C4-2B (cell line): ENCODE measurements at regions not wholly inside any gene's neighbourhood (a gene's known extent, or its start where the extent isn't known, plus 50 kb on each side); places are given as distances from the start of the nearest gene placed in this dataset.
"Not testable (repeated sequence)": the region's sequence is repeated elsewhere in the genome, so short reads cannot be mapped to it uniquely, and the experiment has no call there.

ENCODE experiments used
- H3K27ac ChIP-seq: fragments of 450-650 bp; 2 replicates; pipeline ENCODE4 v1.5.1; 2017
- CTCF ChIP-seq: fragments of 450-650 bp; conservative IDR thresholded peaks from 2 replicates; pipeline ENCODE4 v1.5.1; 2017; ENCODE audit warnings: mild to moderate bottlenecking
- ZFX ChIP-seq: fragments of 450-650 bp; IDR thresholded peaks from 2 replicates; pipeline ENCODE4 v1.6.1; 2017

GRCh38 chr4:84219656-84220055, 279.4 kb downstream of the NKX6-1 start:
- no peak overlapping the region for H3K27ac ChIP-seq
- TF ChIP-seq ZFX (no peak), CTCF (no peak)

DNA sequence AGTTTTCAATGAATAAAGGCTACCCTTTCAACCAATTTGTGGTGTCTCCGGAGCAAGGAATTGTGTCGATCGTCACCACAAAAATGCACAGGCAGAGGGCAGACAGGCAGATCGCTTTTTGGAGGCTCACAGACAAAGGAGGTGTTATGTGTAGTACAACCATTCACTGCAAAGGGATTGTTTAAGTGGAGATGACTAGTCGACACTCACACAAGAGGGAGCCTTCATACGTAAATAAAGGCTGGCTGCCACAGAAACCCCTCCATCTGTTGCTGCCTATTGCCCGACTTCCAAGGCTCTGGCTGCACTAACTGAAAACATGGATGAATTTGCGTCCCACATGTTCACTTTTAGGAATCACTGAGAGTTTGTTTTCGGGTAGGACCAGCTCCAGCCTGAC, 281.1 kb downstream of the NKX6-1 start:
- no peak overlapping the region for H3K27ac ChIP-seq
- TF ChIP-seq CTCF, result no peak
- no peak for TF ChIP-seq ZFX

DNA sequence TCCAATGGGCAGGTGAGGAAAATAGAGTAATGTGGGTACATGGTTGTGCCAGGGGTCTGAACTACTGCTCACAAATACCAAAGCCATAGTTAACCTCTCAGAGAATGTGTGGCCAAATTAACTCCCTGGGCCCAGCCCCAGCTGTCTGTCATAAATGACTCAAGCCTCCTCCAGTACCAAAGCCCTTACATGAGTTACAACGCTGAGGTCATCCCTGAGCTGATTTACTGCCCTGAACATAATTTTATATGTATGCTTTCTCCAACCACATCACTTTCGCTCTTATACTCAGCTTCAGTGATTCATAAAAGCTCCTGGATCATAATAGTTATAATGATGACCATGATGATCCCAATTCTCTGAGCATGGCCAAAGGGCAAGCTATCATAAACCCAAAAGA, 283.9 kb downstream of the NKX6-1 start:
- no peak overlapping the region for H3K27ac ChIP-seq
- no peak for TF ChIP-seq ZFX
- no peak for TF ChIP-seq CTCF

DNA sequence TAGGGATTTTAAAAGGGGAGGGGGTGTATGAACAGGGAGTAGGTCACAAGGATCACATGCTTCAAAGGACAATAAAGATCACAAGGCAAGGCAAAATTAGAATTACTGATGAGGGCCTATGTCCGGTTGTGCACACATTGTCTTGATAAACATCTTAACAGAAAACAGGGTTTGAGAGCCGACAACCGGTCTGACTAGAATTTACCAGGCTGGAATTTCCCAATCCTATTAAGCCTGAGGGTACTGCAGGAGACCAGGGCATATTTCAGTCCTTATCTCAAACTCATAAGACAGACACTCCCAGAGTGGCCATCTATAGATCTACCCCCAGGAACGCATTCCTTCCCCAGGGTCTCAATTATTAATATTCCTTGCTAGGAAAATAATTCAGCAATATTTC, 292.9 kb downstream of the NKX6-1 start:
- H3K27ac ChIP-seq, result not testable (repeated sequence)

GRCh38 chr4:84189144-84189543, 309.9 kb downstream of the NKX6-1 start:
- TF ChIP-seq ZFX (no peak), CTCF (no peak)
- H3K27ac ChIP-seq, result no peak overlapping the region

DNA sequence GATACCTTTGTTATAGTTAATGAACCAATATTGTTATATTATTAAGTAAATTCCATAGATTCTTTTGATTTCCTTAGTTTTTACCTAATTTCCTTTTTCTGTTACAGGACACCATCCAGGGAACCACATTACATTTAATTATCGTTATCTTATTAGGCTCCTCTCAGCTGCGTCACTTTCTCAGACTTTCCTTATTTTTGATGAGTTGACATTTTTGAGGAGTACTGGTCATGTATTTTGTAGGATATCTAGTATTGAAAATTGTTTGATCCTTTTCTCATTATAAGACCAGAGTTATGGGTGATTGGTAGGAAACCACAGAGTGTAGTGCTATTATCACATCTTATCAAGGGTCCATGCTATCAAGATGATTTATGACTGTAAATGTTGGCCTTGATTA, 319.7 kb downstream of the NKX6-1 start:
- no peak for TF ChIP-seq CTCF
- TF ChIP-seq ZFX, result no peak
- H3K27ac ChIP-seq, result no peak overlapping the region

DNA sequence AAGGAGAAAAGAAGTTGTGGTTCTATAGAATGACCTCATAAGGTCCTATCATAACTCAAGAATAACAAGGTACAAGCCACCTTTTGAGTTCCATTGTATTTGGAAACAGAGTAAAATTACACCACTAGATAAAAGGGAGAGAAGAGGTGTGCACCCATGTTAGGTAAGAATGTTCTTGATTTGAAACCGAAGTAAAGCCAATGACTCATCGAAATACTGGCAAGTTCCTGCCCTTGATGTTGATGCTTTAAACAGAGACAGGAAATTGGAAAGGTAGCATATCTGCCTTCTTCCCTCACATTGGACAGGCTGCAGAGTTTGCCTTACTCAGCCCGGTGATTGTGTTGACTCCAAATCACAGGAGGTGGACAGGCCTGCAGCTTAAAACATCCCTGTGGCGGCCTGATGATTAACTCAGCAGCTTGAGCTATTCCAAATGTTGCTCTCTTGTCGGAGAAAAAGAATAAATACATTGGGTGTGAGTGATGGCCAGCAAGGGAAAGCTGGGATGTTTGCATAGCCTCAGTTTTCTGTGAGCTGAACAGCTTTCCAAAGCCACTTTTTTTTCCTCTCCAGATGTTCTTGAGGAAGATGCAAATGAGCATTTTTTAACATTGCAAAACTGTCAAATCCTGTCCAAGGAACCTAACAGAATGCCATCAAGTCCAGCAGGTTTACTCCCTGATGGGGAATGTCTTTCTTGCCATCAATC, 321.1 kb downstream of the NKX6-1 start:
- TF ChIP-seq ZFX, result no peak
- TF ChIP-seq CTCF, result no peak
- H3K27ac ChIP-seq, result no peak overlapping the region

DNA sequence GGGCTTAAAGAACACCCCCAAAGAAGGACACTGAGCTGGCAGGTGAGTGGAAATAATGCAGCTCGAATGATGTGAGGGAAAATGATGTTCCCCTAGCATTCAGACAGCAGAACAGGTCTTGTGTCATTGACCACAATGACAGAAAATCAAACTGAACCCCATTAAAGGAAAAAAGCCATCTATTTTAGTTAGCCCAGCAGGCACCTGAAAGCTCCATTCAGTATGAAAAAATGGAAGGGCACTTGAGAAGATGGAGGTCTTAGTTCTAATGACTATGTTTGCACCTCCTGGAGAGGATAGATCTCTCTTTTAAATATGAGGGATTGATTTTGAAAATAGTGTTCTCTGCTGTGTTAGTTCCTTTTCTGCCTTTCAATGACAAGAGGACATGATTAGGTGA, 323.1 kb downstream of the NKX6-1 start:
- no peak overlapping the region for H3K27ac ChIP-seq
- TF ChIP-seq ZFX (no peak), CTCF (no peak)
